ENCODE measurements at regions not wholly inside any gene's neighbourhood (a gene's known extent, or its start where the extent isn't known, plus 50 kb on each side); places are given as distances from the start of the nearest gene placed in this dataset.

DNA sequence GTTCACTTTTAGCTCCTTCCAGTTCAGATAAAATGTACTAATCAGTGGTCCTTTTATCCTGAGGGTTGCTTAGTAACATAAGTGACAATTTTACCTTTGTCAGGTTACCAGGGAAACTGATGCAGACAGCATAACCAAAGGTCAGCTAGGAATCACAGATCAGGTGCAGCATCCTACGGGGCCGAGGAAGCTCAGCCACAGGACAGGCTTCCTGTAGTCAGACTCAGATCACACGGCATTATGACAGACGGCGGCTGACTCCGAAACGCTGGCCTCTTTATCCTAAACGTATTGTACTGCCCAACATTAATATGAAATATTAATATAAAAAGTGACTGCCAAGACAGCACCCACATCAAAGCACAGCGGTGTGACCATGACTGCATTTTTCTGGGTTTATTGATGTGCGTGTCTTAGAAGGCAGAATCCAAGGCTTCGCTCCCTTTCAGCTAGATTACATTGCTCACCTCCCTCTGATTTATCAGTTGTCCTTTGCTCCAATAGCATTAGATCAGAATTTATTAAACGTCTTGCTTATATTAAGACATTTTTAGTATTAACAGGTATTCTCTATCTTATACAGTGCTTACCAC, 444.5 kb downstream of the CMPK2 start:
- Mint-ChIP-seq H3K4me3 (ENCODE audit: unreplicated experiment) (no peak overlapping the region), H3K36me3 (ENCODE audit: unreplicated experiment) (no peaks in the 10 kb centered on the region), H3K27ac (ENCODE audit: unreplicated experiment) (no peak overlapping the region), H3K4me1 (ENCODE audit: unreplicated experiment) (peaks cover 6% of the 10 kb centered on the region), H3K9me3 (ENCODE audit: unreplicated experiment) (no peaks in the 10 kb centered on the region), H3K27me3 (ENCODE audit: unreplicated experiment) (no peaks in the 10 kb centered on the region)
- TF ChIP-seq, protein P1, sequence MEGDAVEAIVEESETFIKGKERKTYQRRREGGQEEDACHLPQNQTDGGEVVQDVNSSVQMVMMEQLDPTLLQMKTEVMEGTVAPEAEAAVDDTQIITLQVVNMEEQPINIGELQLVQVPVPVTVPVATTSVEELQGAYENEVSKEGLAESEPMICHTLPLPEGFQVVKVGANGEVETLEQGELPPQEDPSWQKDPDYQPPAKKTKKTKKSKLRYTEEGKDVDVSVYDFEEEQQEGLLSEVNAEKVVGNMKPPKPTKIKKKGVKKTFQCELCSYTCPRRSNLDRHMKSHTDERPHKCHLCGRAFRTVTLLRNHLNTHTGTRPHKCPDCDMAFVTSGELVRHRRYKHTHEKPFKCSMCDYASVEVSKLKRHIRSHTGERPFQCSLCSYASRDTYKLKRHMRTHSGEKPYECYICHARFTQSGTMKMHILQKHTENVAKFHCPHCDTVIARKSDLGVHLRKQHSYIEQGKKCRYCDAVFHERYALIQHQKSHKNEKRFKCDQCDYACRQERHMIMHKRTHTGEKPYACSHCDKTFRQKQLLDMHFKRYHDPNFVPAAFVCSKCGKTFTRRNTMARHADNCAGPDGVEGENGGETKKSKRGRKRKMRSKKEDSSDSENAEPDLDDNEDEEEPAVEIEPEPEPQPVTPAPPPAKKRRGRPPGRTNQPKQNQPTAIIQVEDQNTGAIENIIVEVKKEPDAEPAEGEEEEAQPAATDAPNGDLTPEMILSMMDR (IDR thresholded peaks at IDR 0.05) = no peak
- no peak for DNase-seq (ENCODE audit: extremely low spot score, unreplicated experiment)

DNA sequence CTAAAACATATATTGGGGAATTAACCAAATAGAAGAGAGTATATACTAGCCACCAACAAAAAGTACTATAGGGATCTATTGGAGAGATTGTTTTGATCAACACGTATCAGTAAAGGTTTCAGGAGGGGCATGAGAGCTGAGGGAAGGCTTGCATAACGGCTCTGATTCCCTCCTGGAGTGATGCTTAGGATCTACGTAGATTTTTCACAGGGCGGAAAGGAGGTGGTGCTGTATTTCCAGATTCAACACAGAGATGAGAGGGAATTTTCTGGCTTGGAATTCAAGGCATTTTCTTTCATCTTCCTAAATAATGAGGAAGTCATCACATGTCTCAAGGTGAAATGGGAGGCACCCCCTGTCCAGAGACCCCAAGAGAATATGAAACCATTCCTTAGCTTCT, 443.8 kb downstream of the CMPK2 start:
- TF ChIP-seq, protein P1 (IDR thresholded peaks at IDR 0.05) = no peak
- Mint-ChIP-seq H3K36me3 (ENCODE audit: unreplicated experiment) (no peaks in the 10 kb centered on the region), H3K27ac (ENCODE audit: unreplicated experiment) (no peak overlapping the region), H3K4me3 (ENCODE audit: unreplicated experiment) (no peak overlapping the region), H3K4me1 (ENCODE audit: unreplicated experiment) (peaks cover 6% of the 10 kb centered on the region), H3K9me3 (ENCODE audit: unreplicated experiment) (peaks cover 2% of the 10 kb centered on the region), H3K27me3 (ENCODE audit: unreplicated experiment) (no peaks in the 10 kb centered on the region)
- DNase-seq (ENCODE audit: extremely low spot score, unreplicated experiment) = no peak

DNA sequence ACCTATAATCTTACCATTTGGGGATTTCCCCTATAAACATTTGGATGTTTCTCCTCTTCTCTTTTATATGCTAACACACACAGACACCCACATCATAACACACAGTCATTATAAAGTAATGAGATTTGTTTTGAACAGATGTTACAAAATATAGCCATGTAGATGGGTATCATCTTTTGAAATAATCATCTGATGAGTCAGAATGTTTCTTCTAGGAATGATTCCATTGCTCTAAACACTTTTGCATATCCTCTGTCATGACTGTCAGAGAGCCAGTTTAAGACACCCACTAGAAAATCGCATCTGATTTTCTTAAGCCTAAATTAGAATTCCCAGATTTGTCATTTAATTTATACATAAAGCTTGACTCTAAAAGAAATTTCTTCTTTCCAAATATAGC, 442.6 kb downstream of the CMPK2 start:
- Mint-ChIP-seq H3K4me3 (ENCODE audit: unreplicated experiment) (no peak overlapping the region), H3K27ac (ENCODE audit: unreplicated experiment) (no peak overlapping the region), H3K9me3 (ENCODE audit: unreplicated experiment) (peaks cover 6% of the 10 kb centered on the region), H3K4me1 (ENCODE audit: unreplicated experiment) (peaks cover 5% of the 10 kb centered on the region), H3K36me3 (ENCODE audit: unreplicated experiment) (no peaks in the 10 kb centered on the region), H3K27me3 (ENCODE audit: unreplicated experiment) (no peaks in the 10 kb centered on the region)
- TF ChIP-seq, protein P1 (IDR thresholded peaks at IDR 0.05) = no peak
- DNase-seq (ENCODE audit: extremely low spot score, unreplicated experiment) = no peak

DNA sequence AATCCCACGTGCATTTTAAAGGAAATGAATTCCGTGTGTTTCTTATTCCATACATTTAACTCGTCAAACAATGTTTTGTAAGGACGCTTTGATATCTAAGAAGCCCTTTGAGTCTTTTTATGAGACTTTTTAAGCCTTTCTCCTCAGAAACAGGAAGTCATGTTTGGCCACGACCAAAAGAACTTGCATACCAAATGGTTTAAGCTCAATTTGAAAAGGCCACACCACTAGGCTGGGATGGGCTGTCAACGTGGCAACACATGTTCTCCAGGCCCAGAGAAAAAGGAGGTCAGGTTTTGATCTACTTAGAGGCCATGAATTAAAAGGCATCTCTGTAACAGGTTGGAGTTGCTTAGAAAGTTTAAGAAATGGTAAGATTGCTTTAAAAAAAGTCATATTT, 441.8 kb downstream of the CMPK2 start:
- no peak for DNase-seq (ENCODE audit: extremely low spot score, unreplicated experiment)
- TF ChIP-seq, protein P1 (IDR thresholded peaks at IDR 0.05) = no peak
- Mint-ChIP-seq H3K27ac (ENCODE audit: unreplicated experiment) (no peak overlapping the region), H3K4me1 (ENCODE audit: unreplicated experiment) (no peaks in the 10 kb centered on the region), H3K27me3 (ENCODE audit: unreplicated experiment) (no peaks in the 10 kb centered on the region), H3K36me3 (ENCODE audit: unreplicated experiment) (no peaks in the 10 kb centered on the region), H3K4me3 (ENCODE audit: unreplicated experiment) (no peak overlapping the region), H3K9me3 (ENCODE audit: unreplicated experiment) (peaks cover 6% of the 10 kb centered on the region)

DNA sequence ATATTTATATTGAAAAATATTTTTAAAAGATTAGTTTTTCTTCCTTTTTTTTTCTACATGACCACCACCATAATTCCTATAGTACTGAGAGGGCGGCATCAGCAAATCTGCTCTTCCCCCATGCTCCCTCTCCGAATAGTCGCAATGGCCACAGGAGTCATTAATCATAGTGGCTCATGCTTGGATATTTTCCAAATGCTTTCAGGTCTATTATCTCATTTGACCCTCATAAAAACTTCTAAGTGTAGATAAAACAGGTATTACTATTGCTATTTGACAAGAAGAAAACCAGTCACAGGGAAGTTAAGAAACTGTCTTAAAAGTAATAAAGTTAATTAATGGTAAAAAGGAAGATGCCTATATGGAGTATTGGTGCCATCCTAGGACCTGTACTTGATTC, 440.7 kb downstream of the CMPK2 start:
- Mint-ChIP-seq H3K27ac (ENCODE audit: unreplicated experiment) (no peak overlapping the region), H3K9me3 (ENCODE audit: unreplicated experiment) (peaks cover 6% of the 10 kb centered on the region), H3K4me1 (ENCODE audit: unreplicated experiment) (no peaks in the 10 kb centered on the region), H3K4me3 (ENCODE audit: unreplicated experiment) (no peak overlapping the region), H3K27me3 (ENCODE audit: unreplicated experiment) (no peaks in the 10 kb centered on the region), H3K36me3 (ENCODE audit: unreplicated experiment) (no peaks in the 10 kb centered on the region)
- TF ChIP-seq, protein P1 (IDR thresholded peaks at IDR 0.05) = no peak
- no peak for DNase-seq (ENCODE audit: extremely low spot score, unreplicated experiment)

Measured in osteocyte (in vitro differentiated cells).